ENCODE measurements at regions not wholly inside any gene's neighbourhood (a gene's known extent, or its start where the extent isn't known, plus 50 kb on each side); places are given as distances from the start of the nearest gene placed in this dataset.

DNA sequence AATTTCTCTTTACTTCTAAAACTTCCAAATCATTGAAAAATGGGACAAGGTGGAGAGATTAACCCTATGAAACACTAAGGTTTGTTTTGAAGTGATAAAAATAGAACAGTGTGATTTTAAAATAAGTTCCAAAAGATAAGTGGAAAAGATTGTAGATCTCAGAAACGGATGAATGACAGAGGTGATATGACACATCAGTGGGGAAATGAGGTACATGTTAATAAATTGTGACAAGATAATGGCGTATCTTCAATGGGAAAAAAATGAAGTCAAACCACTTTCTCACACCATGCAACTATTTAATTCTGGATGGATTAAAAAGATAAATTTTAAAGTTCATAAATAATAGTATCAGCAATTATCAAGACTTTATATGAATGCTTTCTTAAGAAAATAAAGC lies 159.7 kb upstream of the VWC2 start:
- H4K20me1 ChIP-seq (ENCODE audit: insufficient read depth, low read length): no peaks in the 10 kb centered on the region
- TF ChIP-seq MXI1 (IDR thresholded peaks at IDR 0.05; ENCODE audit: borderline replicate concordance, low read depth, low read length): no peak
- TF ChIP-seq RCOR1 (IDR thresholded peaks at IDR 0.05; ENCODE audit: insufficient replicate concordance, low read length): no peak
- no peak for TF ChIP-seq MAFK (IDR thresholded peaks at IDR 0.05; ENCODE audit: low read depth, low read length)
- TF ChIP-seq, protein P1, sequence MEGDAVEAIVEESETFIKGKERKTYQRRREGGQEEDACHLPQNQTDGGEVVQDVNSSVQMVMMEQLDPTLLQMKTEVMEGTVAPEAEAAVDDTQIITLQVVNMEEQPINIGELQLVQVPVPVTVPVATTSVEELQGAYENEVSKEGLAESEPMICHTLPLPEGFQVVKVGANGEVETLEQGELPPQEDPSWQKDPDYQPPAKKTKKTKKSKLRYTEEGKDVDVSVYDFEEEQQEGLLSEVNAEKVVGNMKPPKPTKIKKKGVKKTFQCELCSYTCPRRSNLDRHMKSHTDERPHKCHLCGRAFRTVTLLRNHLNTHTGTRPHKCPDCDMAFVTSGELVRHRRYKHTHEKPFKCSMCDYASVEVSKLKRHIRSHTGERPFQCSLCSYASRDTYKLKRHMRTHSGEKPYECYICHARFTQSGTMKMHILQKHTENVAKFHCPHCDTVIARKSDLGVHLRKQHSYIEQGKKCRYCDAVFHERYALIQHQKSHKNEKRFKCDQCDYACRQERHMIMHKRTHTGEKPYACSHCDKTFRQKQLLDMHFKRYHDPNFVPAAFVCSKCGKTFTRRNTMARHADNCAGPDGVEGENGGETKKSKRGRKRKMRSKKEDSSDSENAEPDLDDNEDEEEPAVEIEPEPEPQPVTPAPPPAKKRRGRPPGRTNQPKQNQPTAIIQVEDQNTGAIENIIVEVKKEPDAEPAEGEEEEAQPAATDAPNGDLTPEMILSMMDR (conservative IDR thresholded peaks at IDR 0.05; ENCODE audit: low read depth, low read length): no peak
- TF ChIP-seq, protein P2, sequence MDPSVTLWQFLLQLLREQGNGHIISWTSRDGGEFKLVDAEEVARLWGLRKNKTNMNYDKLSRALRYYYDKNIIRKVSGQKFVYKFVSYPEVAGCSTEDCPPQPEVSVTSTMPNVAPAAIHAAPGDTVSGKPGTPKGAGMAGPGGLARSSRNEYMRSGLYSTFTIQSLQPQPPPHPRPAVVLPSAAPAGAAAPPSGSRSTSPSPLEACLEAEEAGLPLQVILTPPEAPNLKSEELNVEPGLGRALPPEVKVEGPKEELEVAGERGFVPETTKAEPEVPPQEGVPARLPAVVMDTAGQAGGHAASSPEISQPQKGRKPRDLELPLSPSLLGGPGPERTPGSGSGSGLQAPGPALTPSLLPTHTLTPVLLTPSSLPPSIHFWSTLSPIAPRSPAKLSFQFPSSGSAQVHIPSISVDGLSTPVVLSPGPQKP (IDR thresholded peaks at IDR 0.05; ENCODE audit: borderline replicate concordance, low read depth, low read length): no peak
- no peak for TF ChIP-seq FOS (IDR thresholded peaks at IDR 0.05; ENCODE audit: low read depth, low read length)
- no peak for TF ChIP-seq CEBPB (IDR thresholded peaks at IDR 0.05; ENCODE audit: low read depth, low read length)
- no peak for TF ChIP-seq SMC3 (IDR thresholded peaks at IDR 0.05; ENCODE audit: low read depth, low read length)
- TF ChIP-seq MAZ (IDR thresholded peaks at IDR 0.05; ENCODE audit: borderline replicate concordance, low read depth, low read length): no peak
- no peak for TF ChIP-seq POLR2A (IDR thresholded peaks at IDR 0.05; ENCODE audit: low read depth, low read length)
- TF ChIP-seq, protein P3, sequence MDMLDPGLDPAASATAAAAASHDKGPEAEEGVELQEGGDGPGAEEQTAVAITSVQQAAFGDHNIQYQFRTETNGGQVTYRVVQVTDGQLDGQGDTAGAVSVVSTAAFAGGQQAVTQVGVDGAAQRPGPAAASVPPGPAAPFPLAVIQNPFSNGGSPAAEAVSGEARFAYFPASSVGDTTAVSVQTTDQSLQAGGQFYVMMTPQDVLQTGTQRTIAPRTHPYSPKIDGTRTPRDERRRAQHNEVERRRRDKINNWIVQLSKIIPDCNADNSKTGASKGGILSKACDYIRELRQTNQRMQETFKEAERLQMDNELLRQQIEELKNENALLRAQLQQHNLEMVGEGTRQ (IDR thresholded peaks at IDR 0.05; ENCODE audit: low read depth, low read length): no peak
- no peak for TF ChIP-seq RAD21 (IDR thresholded peaks at IDR 0.05; ENCODE audit: low read length)
- TF ChIP-seq BHLHE40 (IDR thresholded peaks at IDR 0.05; ENCODE audit: low read depth, low read length): no peak
- TF ChIP-seq NFE2L2 (IDR thresholded peaks at IDR 0.05; ENCODE audit: low read depth, low read length): no peak
- no peak for TF ChIP-seq RFX5 (IDR thresholded peaks at IDR 0.05; ENCODE audit: low read depth, low read length)
- TF ChIP-seq CHD1 (IDR thresholded peaks at IDR 0.05; ENCODE audit: low read depth, low read length): no peak
- no peak overlapping the region for H3K4me2 ChIP-seq (ENCODE audit: low read depth, low read length)
- no peak overlapping the region for H3K18ac ChIP-seq (ENCODE audit: low read depth, low read length)
- DNase-seq (no peak), ATAC-seq (ENCODE audit: low read depth) (no peak)
- H4K91ac ChIP-seq (ENCODE audit: insufficient read depth, low read depth, low read length): no peak overlapping the region
- H2BK20ac ChIP-seq (ENCODE audit: low read depth, low read length): no peak overlapping the region
- no peak overlapping the region for H3K27ac ChIP-seq (ENCODE audit: insufficient read depth, low read length)
- H2BK15ac ChIP-seq (ENCODE audit: low read depth, low read length): no peak overlapping the region
- no peak overlapping the region for H3K14ac ChIP-seq (replicated peaks; ENCODE audit: low read depth, low read length)
- no peak overlapping the region for H3K4ac ChIP-seq (ENCODE audit: low read depth, low read length)
- no peak overlapping the region for H3K9ac ChIP-seq (ENCODE audit: low read depth, low read length)
- WGBS, 2 experiments (ENCODE audit: extremely low coverage in 2 of 2, insufficient read length in 1 of 2): no CpG with 5 or more reads among the region's 2 CpGs
- H2BK120ac ChIP-seq (ENCODE audit: low read depth, low read length): no peak overlapping the region
- POLR2A ChIA-PET (ENCODE audit: unreplicated experiment): no interaction called here
- in situ Hi-C loops (cut with MboI; ENCODE audit: low sequenced_read_pairs): no loop called here
- intact Hi-C loops (cut with micrococcal nuclease): no loop called here
- H3K4me3 ChIP-seq (ENCODE audit: insufficient read depth, low read depth, low read length): no peak overlapping the region
- no peak overlapping the region for H2AFZ ChIP-seq (replicated peaks; ENCODE audit: low read length, poor library complexity)
- no peak overlapping the region for H2BK5ac ChIP-seq (ENCODE audit: low read depth, low read length, poor library complexity, severe bottlenecking)
- H4K8ac ChIP-seq (ENCODE audit: low read depth in 2 of 2, low read length in 2 of 2): no peak overlapping the region
- CTCF ChIA-PET: no interaction called here
- no peaks in the 10 kb centered on the region for H3K4me1 ChIP-seq (ENCODE audit: control insufficient read depth, insufficient read depth, low read length)
- no peaks in the 10 kb centered on the region for H3K9me1 ChIP-seq (ENCODE audit: insufficient read depth, low read length)
- H2AK9ac ChIP-seq (replicated peaks; ENCODE audit: low read depth, low read length, poor library complexity): no peak overlapping the region
- H3K27me3 ChIP-seq (ENCODE audit: control insufficient read depth, insufficient read depth, low read length): no peaks in the 10 kb centered on the region
- no peaks in the 10 kb centered on the region for H3K36me3 ChIP-seq (ENCODE audit: control insufficient read depth, insufficient read depth, low read length)
- H3K56ac ChIP-seq (ENCODE audit: extremely low read depth, insufficient read depth, low read length): no peak overlapping the region
- no peaks in the 10 kb centered on the region for H3K79me1 ChIP-seq (ENCODE audit: low read depth in 1 of 2, low read length in 2 of 2)
- H4K5ac ChIP-seq (ENCODE audit: low read depth, low read length): no peak overlapping the region
- peaks cover 10% of the 10 kb centered on the region for H3K9me3 ChIP-seq (ENCODE audit: control insufficient read depth, insufficient read depth, low read length)
- no TSS peak for BruUV-seq (replicated peaks)
- H3K23ac ChIP-seq (ENCODE audit: low read depth, low read length): no peak overlapping the region
- dilution Hi-C loops (cut with HindIII; ENCODE audit: low sequenced_read_pairs, unreplicated experiment): no loop called here
- H2AK5ac ChIP-seq (ENCODE audit: low read depth, low read length): no peak overlapping the region

Measured in IMR-90 (cell line).